Retina (tissue), 1 donor: ENCODE measurements at regions not wholly inside any gene's neighbourhood (a gene's known extent, or its start where the extent isn't known, plus 50 kb on each side); places are given as distances from the start of the nearest gene placed in this dataset.
"Not testable (repeated sequence)": the region's sequence is repeated elsewhere in the genome, so short reads cannot be mapped to it uniquely, and the experiment has no call there.

Experiments used
- DNase-seq: peaks from one replicate; pipeline ENCODE4 v3.0.0-alpha.2; 2016

DNA sequence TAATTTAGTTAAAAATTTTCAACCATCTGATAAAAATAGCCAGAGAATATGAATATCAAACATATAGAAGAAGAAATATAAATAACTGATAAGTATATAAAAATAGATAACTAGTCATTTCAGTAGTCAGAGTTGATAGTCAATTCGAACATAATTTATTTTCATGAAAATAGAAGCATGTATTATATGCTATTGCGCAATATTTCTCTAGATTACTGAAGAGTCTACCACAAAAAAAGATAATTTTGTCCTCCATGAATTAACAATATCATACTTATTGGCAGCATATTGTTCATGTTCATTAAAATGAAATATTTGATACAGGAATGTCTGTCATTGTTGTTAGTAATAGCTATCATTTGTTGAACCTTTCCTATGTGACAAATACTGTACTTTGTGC lies 376.2 kb upstream of the TOM1L1 start:
- no peak for DNase-seq

DNA sequence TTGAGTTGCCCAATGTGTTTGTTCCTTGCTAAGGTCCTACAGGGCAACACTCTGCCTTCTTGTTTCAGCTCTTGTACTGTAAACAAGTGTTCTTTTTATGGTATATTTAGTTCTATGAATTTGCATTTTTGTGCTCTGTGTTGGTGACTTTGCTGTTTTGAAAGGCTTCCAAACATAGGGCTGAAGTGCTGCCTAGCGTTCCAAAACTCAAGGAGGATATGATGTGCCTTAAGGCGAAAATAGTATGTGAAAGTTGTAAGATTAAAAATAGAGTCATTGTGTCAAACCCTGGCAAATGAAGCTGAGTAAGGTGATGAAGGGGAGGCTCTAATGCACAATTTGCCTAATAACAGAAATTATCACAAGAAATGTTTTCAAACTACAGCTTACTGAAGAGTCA lies 372.7 kb upstream of the TOM1L1 start:
- no peak for DNase-seq

DNA sequence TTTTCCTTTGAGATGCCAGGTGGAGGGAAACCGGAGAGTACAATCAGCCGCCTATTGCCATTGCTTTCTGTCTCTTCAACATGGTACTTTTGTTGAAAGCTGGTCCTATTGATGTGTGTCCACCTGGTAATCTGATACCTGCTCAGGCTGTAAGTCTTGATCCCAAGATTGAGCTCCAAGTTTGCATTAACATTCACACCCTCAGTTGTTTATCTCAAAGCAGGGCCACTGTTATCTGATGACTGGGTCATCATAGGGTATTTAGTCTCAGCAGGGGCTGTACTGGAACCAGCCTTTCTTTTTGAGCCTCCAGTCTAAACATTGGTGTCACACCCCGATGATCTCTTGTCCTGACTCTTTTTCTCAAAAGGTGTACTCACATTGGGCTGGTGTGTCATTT lies 370.3 kb upstream of the TOM1L1 start:
- no peak for DNase-seq

DNA sequence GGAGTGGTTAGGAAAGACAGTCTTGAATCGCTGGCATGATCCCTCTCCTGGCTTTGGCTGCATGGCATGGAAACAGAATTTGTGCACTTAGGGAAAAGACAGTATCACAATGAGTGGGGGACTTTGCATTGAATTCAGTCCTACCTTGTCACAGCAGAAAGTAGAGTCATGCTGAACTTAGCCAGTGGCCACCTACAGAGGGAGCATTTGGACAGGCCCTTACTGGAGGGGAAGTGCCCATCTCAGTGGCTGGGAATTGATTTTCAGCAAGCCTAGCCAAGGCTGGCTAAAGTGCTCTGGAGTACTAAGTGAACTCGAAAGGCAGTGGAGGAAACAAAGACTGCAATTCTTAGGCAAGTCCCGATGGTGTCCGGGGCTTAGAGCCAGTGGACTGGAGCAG lies 364.3 kb upstream of the TOM1L1 start:
- no peak for DNase-seq

GRCh38 chr17:54537656-54538055 lies 363.0 kb upstream of the TOM1L1 start:
- DNase-seq: no peak

GRCh38 chr17:54544249-54544648 lies 356.4 kb upstream of the TOM1L1 start:
- DNase-seq: no peak

DNA sequence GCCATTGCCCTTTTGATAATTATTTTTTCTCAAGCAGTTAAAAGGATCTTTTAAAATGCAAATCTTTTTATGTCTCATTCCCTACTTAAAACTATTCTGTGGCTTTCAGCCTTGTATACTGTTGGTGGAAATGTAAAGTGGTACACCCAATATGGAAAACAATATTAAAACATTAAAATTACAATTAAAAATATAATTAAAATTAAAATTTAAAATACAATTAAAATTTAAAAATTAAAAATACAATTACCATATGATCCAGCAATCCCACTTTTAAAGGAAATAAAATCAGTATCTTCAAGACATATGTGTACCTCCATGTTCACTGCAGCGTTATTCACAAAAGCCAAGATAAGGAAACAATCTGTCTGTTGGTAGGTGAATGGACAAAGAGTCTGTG lies 340.8 kb upstream of the TOM1L1 start:
- no peak for DNase-seq

DNA sequence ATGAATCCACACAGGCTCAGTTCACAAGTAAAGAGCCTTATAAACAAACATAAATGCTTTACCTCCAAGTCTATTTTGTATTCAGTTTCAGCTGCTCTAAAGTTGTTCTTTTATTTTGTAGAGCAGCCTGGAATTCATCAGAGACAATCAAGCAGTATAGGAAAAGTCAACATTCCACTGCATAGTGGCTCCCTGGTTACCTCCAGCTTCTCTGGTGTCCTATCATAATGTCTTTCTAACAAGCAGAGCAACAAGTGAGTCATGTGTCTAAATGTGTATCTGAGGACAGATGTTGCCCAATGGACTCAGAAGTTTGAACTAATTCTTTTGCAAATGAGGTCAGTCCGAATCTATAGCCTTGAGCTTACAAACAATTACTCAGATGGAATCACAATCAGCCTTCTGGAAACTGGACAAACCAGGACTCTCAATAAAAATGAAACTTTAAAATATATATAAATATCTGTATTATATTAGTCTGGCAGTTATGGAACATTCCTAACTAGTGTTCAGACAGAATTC lies 292.0 kb upstream of the TOM1L1 start:
- DNase-seq: no peak

DNA sequence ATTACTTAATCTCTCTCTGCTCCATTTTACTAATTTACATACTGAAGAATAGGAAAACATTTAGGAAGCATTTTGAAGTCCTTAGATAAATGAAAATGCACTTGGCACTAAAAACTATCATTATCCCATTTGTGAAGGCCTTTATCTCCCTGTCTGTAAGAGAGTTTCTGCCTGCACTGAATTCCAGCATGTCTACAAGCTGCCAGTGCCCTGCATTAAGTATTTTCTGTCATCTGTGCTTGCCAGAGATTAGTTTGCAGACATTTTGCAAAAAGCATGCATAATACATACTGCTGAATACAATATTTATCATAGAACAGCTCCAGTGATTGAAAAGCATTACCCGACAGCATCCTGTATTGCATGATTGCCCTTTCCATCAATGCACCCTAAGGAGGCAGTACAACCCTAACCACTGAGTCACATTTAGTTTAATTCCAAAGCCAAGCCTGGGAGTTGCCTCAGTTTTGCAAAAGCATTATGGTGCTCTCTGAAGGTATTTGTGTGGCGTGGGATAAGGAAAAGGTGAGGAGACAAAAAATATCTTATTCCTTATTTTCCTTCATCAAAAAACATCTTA lies 280.2 kb upstream of the TOM1L1 start:
- no peak for DNase-seq

DNA sequence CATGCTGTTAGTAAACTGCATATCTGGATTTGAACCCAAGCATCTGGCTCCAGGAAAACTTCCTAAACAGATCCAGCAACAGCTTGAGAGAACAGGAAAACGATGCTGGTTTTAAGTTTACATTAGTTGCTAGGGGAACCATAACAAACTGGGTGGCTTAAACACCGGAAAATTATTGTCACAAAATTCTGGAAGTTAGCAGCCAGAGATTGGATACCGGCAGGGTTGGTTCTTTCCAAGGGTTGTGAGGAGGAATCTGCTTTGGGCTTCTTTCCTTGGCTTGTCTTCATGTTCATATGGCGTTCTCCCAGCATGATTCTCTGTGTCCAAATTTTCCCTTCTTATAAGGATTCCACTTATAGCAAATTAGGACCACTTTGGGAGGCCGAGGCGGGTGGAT lies 276.9 kb upstream of the TOM1L1 start:
- DNase-seq: no peak

DNA sequence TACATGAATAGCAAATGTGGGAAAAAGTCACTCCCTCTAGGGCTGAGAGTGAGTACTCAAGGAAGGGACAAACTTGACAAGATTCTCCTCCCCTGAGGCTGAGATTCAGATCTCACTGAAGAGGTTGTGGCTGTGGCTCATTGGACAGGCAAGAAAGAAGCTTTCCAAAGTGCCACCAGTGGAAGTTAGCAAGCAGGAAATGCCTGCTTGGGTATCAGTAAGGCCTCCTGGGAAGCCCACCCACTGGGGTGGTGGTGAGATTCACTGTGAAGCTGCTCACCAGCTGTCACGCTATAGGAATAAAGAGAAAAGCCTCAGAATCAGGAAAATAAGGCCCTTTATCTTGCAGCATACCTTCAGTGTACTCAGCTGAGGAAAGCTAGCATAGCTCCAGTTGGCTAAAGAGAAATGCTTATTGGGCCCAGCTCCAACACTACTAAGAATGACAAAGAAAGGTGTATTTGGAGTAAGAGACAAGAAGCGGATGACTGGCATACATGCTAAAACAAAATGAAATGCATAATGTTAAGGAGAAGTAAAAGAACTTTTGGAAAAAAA lies 274.4 kb upstream of the TOM1L1 start:
- no peak for DNase-seq

DNA sequence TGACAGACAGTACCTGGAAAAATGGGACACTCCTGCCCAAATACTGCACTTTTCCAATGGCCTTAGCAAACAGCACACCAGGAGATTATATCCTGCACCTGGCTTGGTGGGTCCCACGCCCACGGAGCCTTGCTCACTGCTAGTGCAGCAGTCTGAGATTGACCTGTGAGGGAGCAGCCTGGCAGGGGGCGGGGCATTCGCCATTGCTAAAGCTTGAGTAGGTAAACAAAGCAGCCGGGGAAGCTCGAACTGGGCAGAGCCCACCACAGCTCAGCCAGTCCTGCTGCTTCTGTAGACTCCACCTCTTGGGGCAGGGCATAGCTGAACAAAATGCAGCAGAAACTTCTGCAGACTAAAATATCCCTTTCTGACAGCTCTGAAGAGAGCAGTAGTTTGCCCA lies 261.2 kb upstream of the TOM1L1 start:
- DNase-seq: not testable (repeated sequence)

DNA sequence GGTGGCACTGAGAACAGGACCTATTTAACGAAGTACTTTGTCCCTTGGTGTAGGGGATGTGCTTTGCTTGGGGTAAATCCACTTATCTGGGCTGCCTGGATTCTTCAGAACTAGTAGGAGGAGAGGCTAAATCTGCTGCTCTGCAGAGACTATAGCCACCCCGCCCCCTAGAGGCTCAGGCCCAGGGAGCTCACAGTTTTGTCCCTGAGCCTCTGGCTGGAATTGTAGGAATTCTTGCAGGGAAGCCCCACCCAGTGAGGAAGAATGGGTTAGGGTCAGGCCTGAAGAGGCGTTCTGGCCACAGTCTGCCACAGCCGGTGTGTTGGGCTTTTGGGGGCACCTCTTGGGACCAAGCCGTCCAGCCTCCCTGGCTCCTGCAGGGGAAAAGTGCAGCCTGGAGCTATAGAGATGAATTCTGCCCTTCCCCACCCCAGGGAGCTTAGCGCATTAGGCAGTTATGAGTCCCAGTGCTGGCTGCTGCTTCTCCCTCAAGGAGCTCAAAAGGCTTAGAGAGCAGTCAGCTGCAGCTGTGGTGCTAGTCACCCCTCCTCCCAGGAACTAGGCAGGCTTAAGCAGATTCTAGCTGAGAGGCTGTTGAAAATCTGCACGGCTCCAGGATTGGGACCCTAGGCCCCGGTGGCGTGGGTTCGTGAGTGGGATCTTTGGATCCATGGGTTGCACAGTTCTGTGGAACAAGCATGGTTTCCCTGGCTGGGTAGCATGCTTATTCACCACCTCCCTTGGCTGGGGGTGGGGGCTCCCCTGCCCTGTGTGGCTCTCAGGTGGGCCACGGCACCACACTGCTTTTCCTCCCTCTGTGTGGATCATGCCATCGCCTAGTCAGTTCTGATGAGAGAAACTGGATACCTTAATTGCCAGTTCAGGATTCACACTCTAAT lies 237.4 kb upstream of the TOM1L1 start:
- DNase-seq: no peak

- DNase-seq: no peak
These were observed 234.1 kb upstream of the TOM1L1 start for GRCh38 chr17:54666559-54666958.

DNA sequence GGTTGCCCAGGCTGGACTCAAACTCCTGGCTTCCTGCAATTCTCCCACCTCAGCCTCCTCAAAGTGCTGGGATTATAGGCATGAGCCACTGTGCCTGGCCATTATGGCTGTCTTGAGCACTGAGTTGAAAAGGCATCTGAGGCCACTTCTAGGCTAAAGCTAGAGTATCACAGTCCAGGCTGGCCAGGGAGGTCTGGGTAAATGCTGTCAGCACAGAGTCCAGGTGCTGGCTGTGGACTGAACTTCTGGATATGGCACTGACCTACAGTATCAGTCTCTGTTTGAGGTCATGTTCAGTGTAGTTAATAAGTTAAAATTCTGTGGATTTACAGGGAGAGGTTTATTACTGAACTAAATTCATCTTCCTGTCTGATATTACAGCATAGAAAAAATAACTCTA lies 222.5 kb upstream of the TOM1L1 start:
- DNase-seq: no peak

DNA sequence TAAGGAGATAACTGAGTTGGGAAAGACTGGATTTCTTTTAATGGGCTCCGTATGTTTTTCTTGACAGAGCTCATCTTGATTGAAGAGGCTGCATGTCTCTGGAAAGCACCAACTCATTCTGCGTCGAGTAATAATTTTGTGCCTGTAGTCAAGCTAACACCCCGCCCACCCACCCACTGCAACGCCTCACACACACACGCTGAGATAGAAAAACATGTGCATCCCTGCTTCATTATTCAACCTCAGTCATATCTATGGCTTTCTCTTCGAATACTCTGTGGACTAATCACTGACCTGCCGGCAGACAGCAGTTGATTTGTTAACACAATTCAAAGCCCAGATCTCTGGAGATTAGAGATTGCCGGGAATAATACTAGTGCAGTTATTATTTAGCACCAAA lies 220.2 kb upstream of the TOM1L1 start:
- DNase-seq: no peak

GRCh38 chr17:54694287-54694887 lies 206.3 kb upstream of the TOM1L1 start:
- no peak for DNase-seq

DNA sequence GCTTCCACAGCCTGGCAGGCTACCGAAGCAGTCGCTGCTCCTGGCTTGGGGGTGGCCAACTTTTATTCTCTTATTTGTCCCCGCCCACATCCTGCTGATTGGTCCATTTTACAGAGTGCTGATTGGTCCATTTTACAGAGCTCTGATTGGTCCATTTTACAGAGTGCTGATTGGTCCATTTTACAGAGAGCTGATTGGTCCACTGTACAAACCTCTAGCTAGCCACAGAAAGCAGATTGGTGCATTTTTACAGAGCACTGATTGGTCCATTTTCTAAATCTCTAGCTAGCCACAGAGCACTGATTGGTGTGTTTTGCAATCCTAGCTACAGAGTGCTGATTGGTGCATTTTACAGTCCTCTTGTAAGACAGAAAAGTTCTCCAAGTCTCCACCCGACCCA lies 187.9 kb upstream of the TOM1L1 start:
- not testable (repeated sequence) for DNase-seq

- no peak for DNase-seq
These were observed 182.4 kb upstream of the TOM1L1 start for GRCh38 chr17:54718286-54718685.

GRCh38 chr17:54727624-54728023 lies 173.0 kb upstream of the TOM1L1 start:
- DNase-seq: no peak

GRCh38 chr17:54736573-54736972 lies 164.1 kb upstream of the TOM1L1 start:
- DNase-seq: no peak

GRCh38 chr17:54738496-54738895 lies 162.2 kb upstream of the TOM1L1 start:
- no peak for DNase-seq

GRCh38 chr17:54744750-54745149 lies 155.9 kb upstream of the TOM1L1 start:
- no peak for DNase-seq

- no peak for DNase-seq
These were observed 155.4 kb upstream of the TOM1L1 start for GRCh38 chr17:54745239-54745638.
